MM.1S (cell line): ENCODE measurements at regions not wholly inside any gene's neighbourhood (a gene's known extent, or its start where the extent isn't known, plus 50 kb on each side); places are given as distances from the start of the nearest gene placed in this dataset.
"Not testable (repeated sequence)": the region's sequence is repeated elsewhere in the genome, so short reads cannot be mapped to it uniquely, and the experiment has no call there.

ENCODE experiments used
- CTCF ChIP-seq: fragments of 300-600 bp; sonication (generic); IDR thresholded peaks from 2 replicates; pipeline ENCODE4 v1.5.1; 2016; ENCODE audit warnings: antibody characterized with exemption, low read length, mixed read lengths
- EZH2 ChIP-seq: fragments of 300-600 bp; sonication (generic); optimal IDR thresholded peaks from 2 replicates; pipeline ENCODE3; 2017; ENCODE audit warnings: low read depth, mild to moderate bottlenecking, antibody characterized with exemption, low read length, mixed read lengths

- TF ChIP-seq CTCF, EZH2: not testable (repeated sequence)
Measured at GRCh38 chrX:34230156-34230555, 98.0 kb upstream of the FAM47A start.
